B cell (primary cell): ENCODE measurements at regions not wholly inside any gene's neighbourhood (a gene's known extent, or its start where the extent isn't known, plus 50 kb on each side); places are given as distances from the start of the nearest gene placed in this dataset.

Experiments used
- EZH2 ChIP-seq: IDR thresholded peaks from 2 replicates; pipeline ENCODE4 v1.6.1; 2012; ENCODE audit warnings: borderline replicate concordance, low read depth, mild to moderate bottlenecking, moderate library complexity, low read length; ENCODE audit not compliant: insufficient read depth, poor library complexity, severe bottlenecking
- TF ChIP-seq, protein P1 (sequence below): fragments of 200-600 bp; IDR thresholded peaks from one replicate; pipeline ENCODE4 v1.8.0; 2022; ENCODE audit warnings: antibody characterized with exemption, mild to moderate bottlenecking

- TF ChIP-seq, protein P1, sequence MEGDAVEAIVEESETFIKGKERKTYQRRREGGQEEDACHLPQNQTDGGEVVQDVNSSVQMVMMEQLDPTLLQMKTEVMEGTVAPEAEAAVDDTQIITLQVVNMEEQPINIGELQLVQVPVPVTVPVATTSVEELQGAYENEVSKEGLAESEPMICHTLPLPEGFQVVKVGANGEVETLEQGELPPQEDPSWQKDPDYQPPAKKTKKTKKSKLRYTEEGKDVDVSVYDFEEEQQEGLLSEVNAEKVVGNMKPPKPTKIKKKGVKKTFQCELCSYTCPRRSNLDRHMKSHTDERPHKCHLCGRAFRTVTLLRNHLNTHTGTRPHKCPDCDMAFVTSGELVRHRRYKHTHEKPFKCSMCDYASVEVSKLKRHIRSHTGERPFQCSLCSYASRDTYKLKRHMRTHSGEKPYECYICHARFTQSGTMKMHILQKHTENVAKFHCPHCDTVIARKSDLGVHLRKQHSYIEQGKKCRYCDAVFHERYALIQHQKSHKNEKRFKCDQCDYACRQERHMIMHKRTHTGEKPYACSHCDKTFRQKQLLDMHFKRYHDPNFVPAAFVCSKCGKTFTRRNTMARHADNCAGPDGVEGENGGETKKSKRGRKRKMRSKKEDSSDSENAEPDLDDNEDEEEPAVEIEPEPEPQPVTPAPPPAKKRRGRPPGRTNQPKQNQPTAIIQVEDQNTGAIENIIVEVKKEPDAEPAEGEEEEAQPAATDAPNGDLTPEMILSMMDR = no peak
- no peak for TF ChIP-seq EZH2
Measured at GRCh38 chr13:65677906-65678305, 1552.2 kb downstream of the PCDH9 start.
